ENCODE measurements at regions not wholly inside any gene's neighbourhood (a gene's known extent, or its start where the extent isn't known, plus 50 kb on each side); places are given as distances from the start of the nearest gene placed in this dataset.

- intact Hi-C loops (cut with DNase I, micrococcal nuclease) = no loop called here
Observed at GRCh38 chr3:176009256-176009655, 1150.1 kb downstream of the NAALADL2 start.

GRCh38 chr3:176005564-176005963 lies 1146.4 kb downstream of the NAALADL2 start:
- Histone ChIP-seq H3K4me3 (no peak overlapping the region), H3K9me3 (no peaks in the 10 kb centered on the region), H3K36me3 (ENCODE audit: low read depth) (no peaks in the 10 kb centered on the region), H3K4me1 (ENCODE audit: low read depth) (no peaks in the 10 kb centered on the region)
- DNase-seq = no peak
- no peak for ATAC-seq
- intact Hi-C loops (cut with DNase I, micrococcal nuclease) = no loop called here
- TF ChIP-seq CTCF (IDR thresholded peaks at IDR 0.05) = no peak

More at GRCh38 chr3:176009256-176009655, 1150.1 kb downstream of the NAALADL2 start:
- Histone ChIP-seq H3K9me3 (no peaks in the 10 kb centered on the region), H3K36me3 (ENCODE audit: low read depth) (no peaks in the 10 kb centered on the region), H3K4me1 (ENCODE audit: low read depth) (no peaks in the 10 kb centered on the region), H3K4me3 (no peak overlapping the region)
- no peak for TF ChIP-seq CTCF (IDR thresholded peaks at IDR 0.05)
- ATAC-seq (no peak), DNase-seq (no peak)

- Histone ChIP-seq H3K4me1 (ENCODE audit: low read depth) (no peaks in the 10 kb centered on the region), H3K9me3 (no peaks in the 10 kb centered on the region), H3K4me3 (no peak overlapping the region), H3K36me3 (ENCODE audit: low read depth) (no peaks in the 10 kb centered on the region)
- ATAC-seq (no peak), DNase-seq (no peak)
- TF ChIP-seq CTCF (IDR thresholded peaks at IDR 0.05) = no peak
- intact Hi-C loops (cut with DNase I, micrococcal nuclease) = no loop called here
Observed at GRCh38 chr3:175989161-175989560, 1130.0 kb downstream of the NAALADL2 start.

GRCh38 chr3:175988401-175988800 lies 1129.3 kb downstream of the NAALADL2 start:
- DNase-seq = no peak
- H3K4me1 ChIP-seq (ENCODE audit: low read depth) = no peaks in the 10 kb centered on the region
- TF ChIP-seq CTCF (IDR thresholded peaks at IDR 0.05) = no peak
- no peaks in the 10 kb centered on the region for H3K36me3 ChIP-seq (ENCODE audit: low read depth)
- H3K9me3 ChIP-seq = no peaks in the 10 kb centered on the region
- intact Hi-C loops (cut with DNase I, micrococcal nuclease) = no loop called here
- H3K4me3 ChIP-seq = no peak overlapping the region
- ATAC-seq = no peak

GRCh38 chr3:175985781-175986180 lies 1126.6 kb downstream of the NAALADL2 start:
- H3K36me3 ChIP-seq (ENCODE audit: low read depth) = no peaks in the 10 kb centered on the region
- intact Hi-C loops (cut with DNase I, micrococcal nuclease) = no loop called here
- TF ChIP-seq CTCF (IDR thresholded peaks at IDR 0.05) = no peak
- DNase-seq (no peak), ATAC-seq (no peak)
- no peaks in the 10 kb centered on the region for H3K4me1 ChIP-seq (ENCODE audit: low read depth)
- no peaks in the 10 kb centered on the region for H3K9me3 ChIP-seq
- no peak overlapping the region for H3K4me3 ChIP-seq

GRCh38 chr3:175983379-175983778 lies 1124.2 kb downstream of the NAALADL2 start:
- no peak for TF ChIP-seq CTCF (IDR thresholded peaks at IDR 0.05)
- DNase-seq = no peak
- ATAC-seq = no peak
- Histone ChIP-seq H3K36me3 (ENCODE audit: low read depth) (no peaks in the 10 kb centered on the region), H3K4me3 (no peak overlapping the region), H3K9me3 (no peaks in the 10 kb centered on the region), H3K4me1 (ENCODE audit: low read depth) (no peaks in the 10 kb centered on the region)
- intact Hi-C loops (cut with DNase I, micrococcal nuclease) = no loop called here

All from mucosa of descending colon (tissue), 3 donors.